PC-3 (cell line): ENCODE measurements at regions not wholly inside any gene's neighbourhood (a gene's known extent, or its start where the extent isn't known, plus 50 kb on each side); places are given as distances from the start of the nearest gene placed in this dataset.

Experiments
- ATAC-seq: fragments of 200-7000 bp; cut with Tn5 transposase; 2 replicates; pipeline ENCODE4 v1.9.1; 2020; ENCODE audit warnings: mild to moderate bottlenecking, moderate library complexity
- BruUV-seq: library from RNA; stranded (reverse); fragments of 400-500 nt; replicated peaks from 2 replicates; lab custom pipeline; 2021; lab: Mats Ljungman, UMichigan
- CTCF ChIA-PET: fragments of 300-600 bp; sonication (Branson Sonifier 250); formaldehyde crosslinking; loops from one replicate; lab custom pipeline; 2022; ENCODE audit warnings: antibody characterized with exemption; lab: Charles Lee
- POLR2A ChIA-PET: fragments of 300-600 bp; sonication (Branson Sonifier 250); formaldehyde crosslinking; loops from one replicate; lab custom pipeline; 2022; ENCODE audit warnings: antibody characterized with exemption; ENCODE audit not compliant: unreplicated experiment; lab: Charles Lee
- DNase-seq: peaks from one replicate; pipeline ENCODE4 v3.0.0-alpha.2; 2015
- H2AFZ ChIP-seq: fragments of 300-600 bp; sonication (generic); 2 replicates; pipeline ENCODE4 v1.6.0; 2016; ENCODE audit warnings: antibody characterized with exemption, low read length
- H3F3A ChIP-seq: fragments of 300-600 bp; sonication (generic); one replicate; pipeline ENCODE4 v1.6.0; 2017; ENCODE audit warnings: antibody characterized with exemption, low read length, control low read depth, mild to moderate bottlenecking; ENCODE audit not compliant: unreplicated experiment
- H3K27ac ChIP-seq: fragments of 300-600 bp; sonication (generic); 2 replicates; pipeline ENCODE4 v1.5.1; 2016; ENCODE audit warnings: mild to moderate bottlenecking, low read length
- H3K27me3 ChIP-seq: fragments of 300-600 bp; sonication (generic); 2 replicates; pipeline ENCODE4 v1.6.1; 2016; ENCODE audit warnings: low read length, mixed read lengths
- H3K36me3 ChIP-seq: fragments of 300-600 bp; sonication (generic); 2 replicates; pipeline ENCODE4 v1.6.1; 2016; ENCODE audit warnings: low read depth, mixed run types, low read length, mixed read lengths
- H3K4me1 ChIP-seq: fragments of 300-600 bp; sonication (generic); 2 replicates; pipeline ENCODE4 v1.5.1; 2016; ENCODE audit warnings: low read length; ENCODE audit not compliant: insufficient read depth
- H3K4me2 ChIP-seq: fragments of 300-600 bp; sonication (generic); 2 replicates; pipeline ENCODE4 v1.6.0; 2016; ENCODE audit warnings: low read length
- H3K4me3 ChIP-seq: fragments of 300-600 bp; sonication (generic); 2 replicates; pipeline ENCODE4 v1.5.1; 2016; ENCODE audit warnings: mild to moderate bottlenecking, low read length, mixed read lengths
- H3K79me2 ChIP-seq: fragments of 300-600 bp; sonication (generic); 2 replicates; pipeline ENCODE4 v1.6.1; 2017; ENCODE audit warnings: low read length, mixed read lengths
- H3K9ac ChIP-seq: fragments of 300-600 bp; sonication (generic); 2 replicates; pipeline ENCODE4 v1.6.0; 2016; ENCODE audit warnings: mild to moderate bottlenecking, low read length
- H3K9me2 ChIP-seq: fragments of 300-600 bp; sonication (generic); replicated peaks from 2 replicates; pipeline ENCODE4 v1.6.1; 2016; ENCODE audit warnings: mixed run types, low read length, mixed read lengths
- H3K9me3 ChIP-seq: fragments of 300-600 bp; sonication (generic); 2 replicates; pipeline ENCODE4 v1.6.1; 2016; ENCODE audit warnings: low read length, mixed read lengths
- H4K20me1 ChIP-seq: fragments of 300-600 bp; sonication (generic); 2 replicates; pipeline ENCODE4 v1.6.1; 2016; ENCODE audit warnings: low read length, mixed read lengths
- CTCF ChIP-seq: fragments of 300-600 bp; sonication (generic); conservative IDR thresholded peaks from 2 replicates; pipeline ENCODE4 v1.5.1; 2017; ENCODE audit warnings: antibody characterized with exemption, low read depth, mild to moderate bottlenecking, low read length
- EZH2 ChIP-seq: fragments of 300-600 bp; sonication (generic); IDR thresholded peaks from one replicate; pipeline ENCODE4 v1.6.1; 2017; ENCODE audit warnings: antibody characterized with exemption, mild to moderate bottlenecking, low read length; ENCODE audit not compliant: unreplicated experiment
- EZH2phosphoT487 ChIP-seq: fragments of 300-600 bp; sonication (generic); IDR thresholded peaks from 2 replicates; pipeline ENCODE4 v1.6.1; 2018; ENCODE audit warnings: mild to moderate bottlenecking, antibody characterized with exemption, low read length, borderline replicate concordance
- intact Hi-C: fragments of 100-400 bp; cut with micrococcal nuclease; formaldehyde crosslinking; loops from 2 replicates; pipeline ENCODE4 v1.9.0; 2023

- Histone ChIP-seq H3K4me3 (0 out of 2 replicates have a peak overlapping the region, but pooled peaks have one; percentile 32), H3K9ac (no peak overlapping the region), H3K4me2 (peak overlapping the region; percentile 65), H2AFZ (peak overlapping the region; percentile 59; the same call in 1 of the 2 replicates), H3K79me2 (no peaks in the 10 kb centered on the region), H3K27ac (peak overlapping the region; percentile 30; the same call in 1 of the 2 replicates), H3F3A (no peaks in the 10 kb centered on the region), H4K20me1 (no peaks in the 10 kb centered on the region), H3K9me2 (no peaks in the 10 kb centered on the region), H3K36me3 (no peaks in the 10 kb centered on the region), H3K9me3 (no peaks in the 10 kb centered on the region), H3K27me3 (no peaks in the 10 kb centered on the region), H3K4me1 (peaks cover 13% of the 10 kb centered on the region; the same call in 1 of the 2 replicates)
- peak; percentile 91 for ATAC-seq
- intact Hi-C loops: loop anchor here (1.0 to 5.0 kb wide), 2 partner anchors 93 to 200 kb away; no protein-coding TSS in a partner anchor
- DNase-seq: peak; percentile 49
- TF ChIP-seq EZH2 (no peak), EZH2phosphoT487 (no peak), CTCF (no peak)
- CTCF ChIA-PET: no interaction called here
- no TSS peak for BruUV-seq
- POLR2A ChIA-PET: no interaction called here
Measured at GRCh38 chr7:119452401-119452800, 820.6 kb upstream of the KCND2 start.

GRCh38 chr7:119465798-119466305 is 807.1 kb upstream of the KCND2 start:
- DNase-seq (no peak), ATAC-seq (no peak)
- Histone ChIP-seq H2AFZ (no peak overlapping the region), H3K4me2 (no peak overlapping the region), H3K36me3 (no peaks in the 10 kb centered on the region), H4K20me1 (no peaks in the 10 kb centered on the region), H3K4me3 (no peak overlapping the region), H3K9me3 (no peaks in the 10 kb centered on the region), H3F3A (no peaks in the 10 kb centered on the region), H3K4me1 (no peaks in the 10 kb centered on the region), H3K27ac (no peak overlapping the region), H3K27me3 (no peaks in the 10 kb centered on the region), H3K79me2 (no peaks in the 10 kb centered on the region), H3K9me2 (no peaks in the 10 kb centered on the region), H3K9ac (no peak overlapping the region)
- intact Hi-C loops: no loop called here
- ChIA-PET POLR2A (no interaction called here), CTCF (no interaction called here)
- no peak for TF ChIP-seq CTCF
- no peak for TF ChIP-seq EZH2phosphoT487
- BruUV-seq: no TSS peak

GRCh38 chr7:119472408-119473038 is 800.5 kb upstream of the KCND2 start:
- ChIA-PET POLR2A (no interaction called here), CTCF (no interaction called here)
- ATAC-seq (no peak), DNase-seq (no peak)
- H3K4me3 ChIP-seq: no peak overlapping the region
- H3K4me2 ChIP-seq: no peak overlapping the region
- H3K79me2 ChIP-seq: no peaks in the 10 kb centered on the region
- no peaks in the 10 kb centered on the region for H3K4me1 ChIP-seq
- H3K27me3 ChIP-seq: no peaks in the 10 kb centered on the region
- no peaks in the 10 kb centered on the region for H3F3A ChIP-seq
- H4K20me1 ChIP-seq: no peaks in the 10 kb centered on the region
- no peak overlapping the region for H3K9ac ChIP-seq
- no TSS peak for BruUV-seq
- intact Hi-C loops: no loop called here
- TF ChIP-seq EZH2 (no peak), EZH2phosphoT487 (no peak), CTCF (no peak)
- no peaks in the 10 kb centered on the region for H3K9me3 ChIP-seq
- H2AFZ ChIP-seq: no peak overlapping the region
- H3K27ac ChIP-seq: no peak overlapping the region
- no peaks in the 10 kb centered on the region for H3K36me3 ChIP-seq
- H3K9me2 ChIP-seq: no peaks in the 10 kb centered on the region
